ENCODE measurements at regions not wholly inside any gene's neighbourhood (a gene's known extent, or its start where the extent isn't known, plus 50 kb on each side); places are given as distances from the start of the nearest gene placed in this dataset.

DNA sequence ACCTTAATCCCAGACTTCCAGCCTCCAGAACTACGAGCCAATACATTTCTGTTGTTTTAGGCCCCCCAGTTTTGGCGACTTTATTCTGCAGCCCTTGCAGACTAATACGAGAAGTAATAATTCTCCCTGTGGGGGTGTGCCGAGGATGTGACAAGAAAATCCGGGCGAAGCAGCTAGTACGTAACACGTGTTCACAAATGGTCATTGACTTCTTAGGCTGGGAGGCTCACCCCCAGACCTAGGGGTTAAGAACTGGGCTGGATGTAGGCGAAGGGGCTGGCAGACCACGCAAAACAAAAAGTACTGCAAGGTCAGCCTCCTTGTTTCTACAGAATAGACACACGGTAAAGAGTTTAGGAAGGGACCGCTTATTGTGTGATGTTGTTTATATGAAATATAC is 69.8 kb upstream of the ESRRB start:
- DNase-seq (ENCODE audit: low read depth in 2 of 2) = no peak

GRCh38 chr14:76307786-76308780 is 67.9 kb upstream of the ESRRB start:
- DNase-seq (ENCODE audit: low read depth in 2 of 2) = no peak

DNA sequence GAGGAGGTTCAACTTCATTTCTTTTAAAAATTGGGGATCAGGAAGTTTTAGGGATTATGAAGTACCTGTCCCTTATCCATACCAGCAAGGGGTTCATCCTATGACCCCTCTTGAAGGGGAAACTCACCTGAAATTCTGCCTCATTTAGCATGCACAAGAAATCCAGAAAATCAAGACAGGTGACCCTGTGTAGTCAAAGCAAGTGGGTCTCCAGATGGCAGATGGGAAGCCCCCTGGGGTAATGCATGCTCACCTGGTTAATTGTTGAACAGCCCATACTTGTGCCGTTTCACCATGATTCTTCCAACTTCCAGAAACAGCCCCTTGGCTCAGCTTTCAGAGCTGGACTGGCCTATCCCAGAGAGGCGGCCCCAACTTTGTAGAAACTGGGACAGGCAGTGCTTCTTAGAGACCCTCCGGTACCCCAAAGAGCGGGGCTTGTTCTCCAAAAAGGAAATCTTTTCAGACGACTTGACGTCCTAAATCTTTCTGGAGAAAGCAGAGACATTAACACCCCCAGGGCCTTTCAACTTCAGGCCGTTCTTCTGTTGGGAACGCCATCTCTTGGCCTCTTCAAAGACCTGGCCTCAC is 66.3 kb upstream of the ESRRB start:
- DNase-seq (ENCODE audit: low read depth in 2 of 2) = no peak

DNA sequence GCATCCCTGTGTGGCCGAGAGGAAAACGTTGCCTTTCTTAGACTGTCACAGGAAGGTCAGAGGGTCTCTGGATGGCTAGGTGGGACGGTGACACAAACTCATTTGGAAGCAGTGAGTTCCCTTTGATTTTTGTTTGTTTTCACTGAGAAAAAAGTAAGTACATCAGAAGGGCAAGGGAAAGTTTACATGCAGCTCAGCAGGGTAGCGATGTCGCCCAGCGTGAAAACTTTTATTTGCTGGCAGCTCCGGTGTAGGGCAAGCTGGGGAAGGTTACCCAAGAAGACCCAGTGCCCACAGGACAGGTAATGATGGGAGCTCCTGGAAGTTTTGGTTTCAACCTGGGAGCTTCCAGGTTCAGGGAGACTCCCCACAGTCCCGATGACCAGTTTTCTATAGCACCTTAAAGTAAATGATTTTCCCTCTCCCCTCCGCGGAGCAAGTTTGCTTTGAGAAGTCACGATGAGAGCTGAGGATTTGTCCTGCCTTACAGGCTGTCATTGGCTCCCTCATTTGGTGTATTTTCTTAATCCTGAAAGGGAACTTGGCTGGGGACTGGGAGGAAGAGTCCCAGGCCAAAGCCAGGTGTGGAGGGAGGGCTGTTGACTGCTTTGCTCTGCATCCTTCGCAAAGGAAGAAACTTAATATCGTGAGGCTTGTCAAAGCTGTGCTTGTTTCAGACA is 64.7 kb upstream of the ESRRB start:
- no peak for DNase-seq (ENCODE audit: low read depth in 2 of 2)

- DNase-seq (ENCODE audit: low read depth in 2 of 2) = no peak
Observed at GRCh38 chr14:76312821-76313220, 63.1 kb upstream of the ESRRB start.

DNA sequence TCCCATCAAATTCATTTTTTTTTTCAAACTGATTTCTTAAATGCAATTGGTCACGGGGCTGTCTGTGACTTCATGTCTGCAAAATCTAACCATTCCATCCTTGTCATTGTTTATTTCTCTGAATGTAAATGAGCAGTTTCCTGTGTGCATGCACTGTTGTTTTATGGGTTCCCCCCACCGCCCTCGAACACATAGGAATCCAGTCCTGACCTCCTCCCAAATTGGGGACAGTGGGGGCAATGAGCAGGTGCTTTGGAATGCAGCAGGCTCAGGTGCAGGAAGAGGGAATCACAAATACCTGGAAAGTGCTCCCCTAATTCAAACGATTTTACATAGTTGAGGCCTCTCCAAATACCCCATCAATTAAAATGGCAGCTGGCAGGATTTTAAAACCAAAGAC is 62.6 kb upstream of the ESRRB start:
- DNase-seq (ENCODE audit: low read depth in 2 of 2) = no peak

DNA sequence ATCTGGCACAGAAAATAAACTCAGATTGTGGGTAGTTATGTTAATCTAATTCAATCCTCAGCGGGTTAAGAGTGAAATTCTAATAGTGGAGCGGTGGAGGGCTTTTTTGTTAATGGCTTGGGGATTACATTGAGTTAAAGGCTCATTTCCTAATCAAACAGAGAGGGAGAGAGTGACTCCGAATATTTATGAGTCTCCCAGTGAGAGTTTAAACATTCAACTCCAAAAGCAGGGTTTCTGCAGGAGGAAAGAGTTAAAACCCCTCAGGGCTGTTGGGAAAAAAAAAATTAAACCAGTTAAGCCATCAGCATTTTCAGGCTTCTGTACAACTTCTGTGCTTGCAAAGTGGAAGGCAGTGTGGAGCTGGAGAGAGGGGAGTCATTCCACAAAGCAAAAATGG is 62.1 kb upstream of the ESRRB start:
- no peak for DNase-seq (ENCODE audit: low read depth in 2 of 2)

DNA sequence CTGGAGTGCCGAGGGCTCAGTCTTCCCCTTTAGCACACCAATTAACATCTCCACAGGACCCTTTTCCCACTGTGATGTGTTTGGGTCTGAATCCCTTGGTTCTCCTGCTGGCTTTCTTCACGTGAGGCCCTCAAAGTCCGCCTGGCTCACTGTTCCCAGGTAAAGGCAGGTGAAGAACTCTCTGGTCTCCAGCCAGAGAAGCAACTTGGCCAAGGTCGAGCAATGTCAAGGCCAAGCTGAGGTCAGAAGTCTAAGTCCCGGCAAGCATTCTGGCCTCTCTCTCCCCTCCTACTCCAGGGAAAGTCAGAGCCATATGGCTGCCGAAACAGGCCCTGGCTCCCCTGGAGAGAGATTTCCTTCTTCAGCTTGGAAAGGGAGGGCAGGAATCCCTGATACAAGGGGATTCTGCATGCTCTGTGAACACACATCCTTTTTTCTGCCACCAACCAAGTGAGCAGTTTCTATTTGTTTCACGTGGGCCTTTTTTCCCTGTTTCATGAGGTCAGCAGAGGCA is 61.4 kb upstream of the ESRRB start:
- no peak for DNase-seq (ENCODE audit: low read depth in 2 of 2)

- no peak for DNase-seq (ENCODE audit: low read depth in 2 of 2)
Observed at GRCh38 chr14:76320486-76320885, 55.5 kb upstream of the ESRRB start.

GRCh38 chr14:76320975-76321374 is 55.0 kb upstream of the ESRRB start:
- no peak for DNase-seq (ENCODE audit: low read depth in 2 of 2)

DNA sequence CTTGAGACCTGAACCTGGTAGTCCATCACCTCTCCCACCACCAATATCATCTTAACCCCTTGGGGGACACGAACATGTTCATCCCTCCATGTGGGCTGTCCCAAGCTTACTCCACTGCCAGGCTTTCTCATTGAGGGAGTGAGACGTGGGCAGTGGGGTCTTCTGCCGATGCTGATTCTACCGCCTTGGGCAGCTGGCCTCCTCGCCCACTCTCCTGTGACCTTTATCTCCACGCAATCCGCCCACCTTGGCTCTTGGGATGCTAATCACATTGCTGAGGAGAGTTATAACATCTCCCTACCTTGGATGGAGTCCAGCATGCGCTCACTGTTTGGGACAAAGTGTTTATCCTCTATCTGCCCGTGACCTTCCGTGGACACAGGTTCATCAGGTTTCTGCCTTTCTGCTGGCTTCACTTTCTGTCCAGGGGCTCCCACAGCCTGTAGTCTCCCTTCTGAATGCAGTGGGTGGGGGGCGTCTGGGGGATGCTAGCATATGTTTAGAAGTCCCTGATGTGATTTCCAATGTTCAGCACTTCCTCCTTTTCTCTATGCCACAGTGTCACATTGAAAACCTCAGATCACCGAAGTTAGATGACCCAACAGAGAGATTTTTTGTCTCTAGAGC is 53.2 kb upstream of the ESRRB start:
- DNase-seq (ENCODE audit: low read depth in 2 of 2) = no peak

- DNase-seq (ENCODE audit: low read depth in 2 of 2) = no peak
Observed at GRCh38 chr14:76323331-76324050, 52.4 kb upstream of the ESRRB start.

- DNase-seq (ENCODE audit: low read depth in 2 of 2) = no peak
Observed at GRCh38 chr14:76324133-76324532, 51.8 kb upstream of the ESRRB start.
